Smooth muscle cell (in vitro differentiated cells): ENCODE measurements at regions not wholly inside any gene's neighbourhood (a gene's known extent, or its start where the extent isn't known, plus 50 kb on each side); places are given as distances from the start of the nearest gene placed in this dataset.
"Not testable (repeated sequence)": the region's sequence is repeated elsewhere in the genome, so short reads cannot be mapped to it uniquely, and the experiment has no call there.

Experiments
- DNase-seq: peaks from one replicate; lab custom pipeline; 2025; ENCODE audit not compliant: unreplicated experiment; lab: John Stamatoyannopoulos, UW
- H2AFZ ChIP-seq: fragments of 200-600 bp; sonication (generic); 2 replicates; pipeline ENCODE4 v1.6.0; 2016; ENCODE audit warnings: antibody characterized with exemption, low read depth, mild to moderate bottlenecking
- H3F3A ChIP-seq: fragments of 200-600 bp; sonication (generic); 2 replicates; pipeline ENCODE4 v1.6.0; 2017; ENCODE audit warnings: antibody characterized with exemption, low read depth
- H3K27ac ChIP-seq: fragments of 200-600 bp; sonication (generic); 2 replicates; pipeline ENCODE4 v1.5.1; 2016; ENCODE audit warnings: low read depth, mild to moderate bottlenecking
- H3K27me3 ChIP-seq: fragments of 200-600 bp; sonication (generic); 2 replicates; pipeline ENCODE4 v1.6.1; 2016; ENCODE audit warnings: low read depth, mild to moderate bottlenecking
- H3K36me3 ChIP-seq: fragments of 200-600 bp; sonication (generic); 2 replicates; pipeline ENCODE4 v1.5.1; 2016; ENCODE audit warnings: low read depth
- H3K4me1 ChIP-seq: fragments of 200-600 bp; sonication (generic); 2 replicates; pipeline ENCODE4 v1.5.1; 2016; ENCODE audit warnings: low read depth
- H3K4me2 ChIP-seq: fragments of 200-600 bp; sonication (generic); 2 replicates; pipeline ENCODE4 v1.6.0; 2016; ENCODE audit warnings: mild to moderate bottlenecking
- H3K4me3 ChIP-seq: fragments of 200-600 bp; sonication (generic); 2 replicates; pipeline ENCODE4 v1.5.1; 2016; ENCODE audit warnings: mild to moderate bottlenecking
- H3K79me2 ChIP-seq: fragments of 200-600 bp; sonication (generic); 2 replicates; pipeline ENCODE4 v1.6.0; 2016; ENCODE audit warnings: low read depth, mild to moderate bottlenecking
- H3K9ac ChIP-seq: fragments of 200-600 bp; sonication (generic); 2 replicates; pipeline ENCODE4 v1.6.0; 2016; ENCODE audit warnings: low read depth
- H3K9me3 ChIP-seq: fragments of 200-600 bp; sonication (generic); replicated peaks from 2 replicates; pipeline ENCODE4 v1.5.1; 2016; ENCODE audit warnings: low read depth
- H4K20me1 ChIP-seq: fragments of 200-600 bp; sonication (generic); 2 replicates; pipeline ENCODE4 v1.6.0; 2016; ENCODE audit warnings: low read depth
- WGBS: methylation state at CpG from one replicate; pipeline ENCODE4 v1.1.7; 2016; ENCODE audit warnings: low lambda C conversion rate; 5-methylcytosine and 5-hydroxymethylcytosine counted together
- TF ChIP-seq, protein P1 (sequence below): fragments of 200-600 bp; sonication (generic); IDR thresholded peaks from 2 replicates; pipeline ENCODE4 v1.5.1; 2017; ENCODE audit warnings: borderline replicate concordance, mild to moderate bottlenecking, antibody characterized with exemption; ENCODE audit not compliant: insufficient read depth, poor library complexity, severe bottlenecking

GRCh38 chr12:13404111-13404628, 207.6 kb downstream of the EMP1 start:
- Histone ChIP-seq H4K20me1 (no peaks in the 10 kb centered on the region), H3K4me2 (no peak overlapping the region), H3K9me3 (no peaks in the 10 kb centered on the region), H3K27ac (no peak overlapping the region), H3K4me3 (no peak overlapping the region), H3K79me2 (no peaks in the 10 kb centered on the region), H3K4me1 (no peaks in the 10 kb centered on the region), H3F3A (no peaks in the 10 kb centered on the region), H3K9ac (no peak overlapping the region), H2AFZ (no peak overlapping the region), H3K27me3 (no peaks in the 10 kb centered on the region), H3K36me3 (no peaks in the 10 kb centered on the region)
- 85% methylated on average over 6 of the region's 6 CpGs for WGBS
- TF ChIP-seq, protein P1, sequence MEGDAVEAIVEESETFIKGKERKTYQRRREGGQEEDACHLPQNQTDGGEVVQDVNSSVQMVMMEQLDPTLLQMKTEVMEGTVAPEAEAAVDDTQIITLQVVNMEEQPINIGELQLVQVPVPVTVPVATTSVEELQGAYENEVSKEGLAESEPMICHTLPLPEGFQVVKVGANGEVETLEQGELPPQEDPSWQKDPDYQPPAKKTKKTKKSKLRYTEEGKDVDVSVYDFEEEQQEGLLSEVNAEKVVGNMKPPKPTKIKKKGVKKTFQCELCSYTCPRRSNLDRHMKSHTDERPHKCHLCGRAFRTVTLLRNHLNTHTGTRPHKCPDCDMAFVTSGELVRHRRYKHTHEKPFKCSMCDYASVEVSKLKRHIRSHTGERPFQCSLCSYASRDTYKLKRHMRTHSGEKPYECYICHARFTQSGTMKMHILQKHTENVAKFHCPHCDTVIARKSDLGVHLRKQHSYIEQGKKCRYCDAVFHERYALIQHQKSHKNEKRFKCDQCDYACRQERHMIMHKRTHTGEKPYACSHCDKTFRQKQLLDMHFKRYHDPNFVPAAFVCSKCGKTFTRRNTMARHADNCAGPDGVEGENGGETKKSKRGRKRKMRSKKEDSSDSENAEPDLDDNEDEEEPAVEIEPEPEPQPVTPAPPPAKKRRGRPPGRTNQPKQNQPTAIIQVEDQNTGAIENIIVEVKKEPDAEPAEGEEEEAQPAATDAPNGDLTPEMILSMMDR = no peak
- DNase-seq = no peak

- H3K27ac ChIP-seq, H3F3A ChIP-seq, H3K9me3 ChIP-seq, H3K9ac ChIP-seq, H3K79me2 ChIP-seq, DNase-seq, H3K36me3 ChIP-seq, H3K27me3 ChIP-seq, H3K4me2 ChIP-seq, H3K4me3 ChIP-seq, H3K4me1 ChIP-seq, H2AFZ ChIP-seq, H4K20me1 ChIP-seq: not testable (repeated sequence)
- 86% methylated on average over 2 of the region's 2 CpGs for WGBS
Measured at GRCh38 chr12:13391375-13391774, 194.8 kb downstream of the EMP1 start.

DNA sequence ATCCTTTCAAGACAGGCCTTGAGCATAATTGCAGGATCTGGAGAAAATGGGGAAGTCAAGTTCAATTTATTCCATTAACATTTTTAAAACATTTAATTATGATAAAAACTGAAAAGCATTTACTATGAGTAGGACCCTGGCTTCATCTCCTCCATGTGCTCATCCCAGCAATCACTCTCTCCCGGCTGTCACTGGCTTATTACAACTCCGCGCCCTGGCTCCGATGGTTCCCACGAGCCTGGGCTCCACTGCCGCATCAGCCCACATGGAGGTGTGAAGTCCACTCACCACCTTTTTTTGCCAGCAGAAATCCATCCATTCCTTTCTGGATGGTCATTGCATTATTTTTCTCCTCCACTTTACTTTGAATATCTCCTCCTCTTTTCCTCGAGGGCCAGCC, 194.4 kb downstream of the EMP1 start:
- no peak overlapping the region for H3K4me3 ChIP-seq
- 79% methylated on average over 7 of the region's 7 CpGs for WGBS
- no peak for DNase-seq
- H3K9me3 ChIP-seq = no peaks in the 10 kb centered on the region
- H2AFZ ChIP-seq = no peak overlapping the region
- H3K4me1 ChIP-seq = peaks cover 7% of the 10 kb centered on the region
- no peak overlapping the region for H3K9ac ChIP-seq
- H3K27ac ChIP-seq = no peak overlapping the region
- no peaks in the 10 kb centered on the region for H3K79me2 ChIP-seq
- TF ChIP-seq, protein P1 = no peak
- no peaks in the 10 kb centered on the region for H3F3A ChIP-seq
- H3K27me3 ChIP-seq = no peaks in the 10 kb centered on the region
- no peak overlapping the region for H3K4me2 ChIP-seq
- H3K36me3 ChIP-seq = no peaks in the 10 kb centered on the region
- H4K20me1 ChIP-seq = no peaks in the 10 kb centered on the region

DNA sequence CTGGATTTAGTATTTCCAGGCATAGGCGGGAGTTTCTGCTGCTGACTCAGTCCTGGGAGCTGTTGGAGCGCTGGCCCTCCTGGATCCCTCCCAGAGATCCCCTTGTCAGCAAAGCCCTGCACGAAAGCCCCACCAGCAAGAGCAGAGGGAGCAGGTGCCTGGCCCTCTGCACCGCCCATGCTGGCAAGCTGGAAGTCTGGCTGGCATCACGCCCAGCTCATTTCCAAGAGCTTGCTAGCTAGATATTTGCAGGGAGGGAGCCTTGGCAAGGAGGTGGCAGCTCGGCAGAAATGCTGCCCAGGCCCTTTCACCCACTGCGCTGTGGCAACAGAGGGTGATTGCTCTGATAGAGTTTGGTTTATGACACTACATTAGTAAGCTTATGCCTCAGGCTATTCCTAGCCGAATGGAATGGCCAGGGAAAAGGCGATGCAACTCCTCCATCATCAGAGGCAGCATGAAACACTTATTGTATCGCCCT, 193.9 kb downstream of the EMP1 start:
- H3K27ac ChIP-seq = no peak overlapping the region

More for the DNA sequence above, 193.9 kb downstream of the EMP1 start:
- H3K9ac ChIP-seq = no peak overlapping the region
- H3K79me2 ChIP-seq = no peaks in the 10 kb centered on the region
- H3K4me2 ChIP-seq = no peak overlapping the region
- no peaks in the 10 kb centered on the region for H3F3A ChIP-seq
- TF ChIP-seq, protein P1 = no peak
- H3K27me3 ChIP-seq = no peaks in the 10 kb centered on the region
- H3K4me3 ChIP-seq = no peak overlapping the region
- H3K9me3 ChIP-seq = no peaks in the 10 kb centered on the region
- 71% methylated on average over 10 of the region's 10 CpGs for WGBS
- H3K36me3 ChIP-seq = no peaks in the 10 kb centered on the region
- peaks cover 7% of the 10 kb centered on the region for H3K4me1 ChIP-seq
- no peaks in the 10 kb centered on the region for H4K20me1 ChIP-seq
- no peak for DNase-seq
- no peak overlapping the region for H2AFZ ChIP-seq
